GM12878 (cell line): ENCODE measurements at regions not wholly inside any gene's neighbourhood (a gene's known extent, or its start where the extent isn't known, plus 50 kb on each side); places are given as distances from the start of the nearest gene placed in this dataset.

Experiments used
- ESRRA ChIP-seq: IDR thresholded peaks from 2 replicates; pipeline ENCODE4 v1.6.1; 2012; ENCODE audit warnings: mild to moderate bottlenecking, low read length, improper control_type of control experiment
- MTA2 ChIP-seq: fragments of 450-650 bp; IDR thresholded peaks from 2 replicates; pipeline ENCODE4 v1.6.1; 2016; ENCODE audit warnings: low read depth, mild to moderate bottlenecking, moderate library complexity
- POLR2A ChIP-seq: IDR thresholded peaks from 2 replicates; pipeline ENCODE4 v1.6.1; 2011; ENCODE audit warnings: low read depth, mild to moderate bottlenecking, low read length
- POU2F2 ChIP-seq: IDR thresholded peaks from 3 replicates; pipeline ENCODE4 v1.6.1; 2011; ENCODE audit warnings: low read depth, mild to moderate bottlenecking, low read length, borderline replicate concordance
- RAD21 ChIP-seq: IDR thresholded peaks from 2 replicates; pipeline ENCODE4 v1.6.1; 2011; ENCODE audit warnings: mild to moderate bottlenecking, low read depth, low read length, moderate library complexity; ENCODE audit not compliant: insufficient read depth
- RB1 ChIP-seq: fragments of 450-650 bp; formaldehyde crosslinking; IDR thresholded peaks from 2 replicates; pipeline ENCODE4 v1.6.1; 2017; ENCODE audit warnings: mild to moderate bottlenecking, borderline replicate concordance
- SPI1 ChIP-seq: IDR thresholded peaks from 2 replicates; pipeline ENCODE4 v1.6.1; 2011; ENCODE audit warnings: low read depth, mild to moderate bottlenecking, low read length, moderate library complexity, borderline replicate concordance; ENCODE audit not compliant: insufficient read depth
- SUZ12 ChIP-seq: fragments of 200-600 bp; sonication (generic); IDR thresholded peaks from one replicate; pipeline ENCODE4 v1.6.1; 2018; ENCODE audit warnings: antibody characterized with exemption, mild to moderate bottlenecking; ENCODE audit not compliant: unreplicated experiment
- TF ChIP-seq, protein P1 (sequence below), 3 experiments: IDR thresholded peaks in 2 of 3; conservative IDR thresholded peaks in 1 of 3; 2 replicates each; pipeline ENCODE4 v1.5.1; 2011; ENCODE audit warnings: low read depth in 3 of 3, low read length in 3 of 3, mild to moderate bottlenecking in 3 of 3, control low read depth in 2 of 3, moderate library complexity in 2 of 3, inconsistent platforms in 1 of 3, mixed read lengths in 1 of 3; ENCODE audit not compliant: control insufficient read depth in 2 of 3, insufficient read depth in 1 of 3; ENCODE audit errors: extremely low read depth in 1 of 3
- TF ChIP-seq, protein P2 (sequence below): fragments of 450-650 bp; IDR thresholded peaks from 2 replicates; pipeline ENCODE4 v1.6.1; 2017; ENCODE audit warnings: mild to moderate bottlenecking, moderate library complexity

DNA sequence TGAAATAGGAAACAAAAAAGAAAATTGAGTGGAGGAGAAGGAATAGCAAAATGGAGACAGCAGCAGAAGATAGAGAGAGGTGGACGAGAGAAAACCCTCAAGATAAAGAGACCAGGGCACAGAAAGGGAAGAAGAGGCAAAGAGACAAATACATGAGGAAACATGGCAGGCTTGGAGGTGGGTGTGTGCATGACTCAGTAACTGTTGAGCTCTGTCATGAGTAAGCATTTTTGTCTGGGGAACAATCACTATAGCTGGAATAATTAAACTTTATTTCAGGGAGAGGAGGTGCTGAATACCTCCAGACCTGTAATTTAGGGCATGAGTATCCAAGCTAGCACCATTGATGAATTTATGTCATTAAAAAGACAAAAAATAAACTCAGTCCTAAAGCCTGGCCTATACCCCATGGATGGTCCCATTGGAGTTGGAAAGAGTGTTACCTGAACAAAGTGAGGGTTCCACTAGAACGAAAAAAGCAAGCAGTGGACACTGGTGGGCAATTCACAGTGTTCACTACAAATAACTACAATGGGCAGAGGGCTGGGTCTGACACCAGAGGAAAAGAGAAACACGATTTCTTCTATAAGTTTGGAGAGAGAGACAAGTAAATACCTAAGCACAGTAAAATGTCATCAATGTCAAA lies 145.5 kb downstream of the ADCYAP1 start:
- no peak for TF ChIP-seq MTA2
- TF ChIP-seq POU2F2, result no peak
- TF ChIP-seq POLR2A, result no peak
- no peak for TF ChIP-seq ESRRA
- TF ChIP-seq, protein P1, sequence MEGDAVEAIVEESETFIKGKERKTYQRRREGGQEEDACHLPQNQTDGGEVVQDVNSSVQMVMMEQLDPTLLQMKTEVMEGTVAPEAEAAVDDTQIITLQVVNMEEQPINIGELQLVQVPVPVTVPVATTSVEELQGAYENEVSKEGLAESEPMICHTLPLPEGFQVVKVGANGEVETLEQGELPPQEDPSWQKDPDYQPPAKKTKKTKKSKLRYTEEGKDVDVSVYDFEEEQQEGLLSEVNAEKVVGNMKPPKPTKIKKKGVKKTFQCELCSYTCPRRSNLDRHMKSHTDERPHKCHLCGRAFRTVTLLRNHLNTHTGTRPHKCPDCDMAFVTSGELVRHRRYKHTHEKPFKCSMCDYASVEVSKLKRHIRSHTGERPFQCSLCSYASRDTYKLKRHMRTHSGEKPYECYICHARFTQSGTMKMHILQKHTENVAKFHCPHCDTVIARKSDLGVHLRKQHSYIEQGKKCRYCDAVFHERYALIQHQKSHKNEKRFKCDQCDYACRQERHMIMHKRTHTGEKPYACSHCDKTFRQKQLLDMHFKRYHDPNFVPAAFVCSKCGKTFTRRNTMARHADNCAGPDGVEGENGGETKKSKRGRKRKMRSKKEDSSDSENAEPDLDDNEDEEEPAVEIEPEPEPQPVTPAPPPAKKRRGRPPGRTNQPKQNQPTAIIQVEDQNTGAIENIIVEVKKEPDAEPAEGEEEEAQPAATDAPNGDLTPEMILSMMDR (IDR thresholded peaks at IDR 0.05 in 2 of 3, conservative IDR thresholded peaks at IDR 0.05 in 1 of 3; ENCODE audit: control insufficient read depth in 2 of 3, extremely low read depth in 1 of 3, insufficient read depth in 1 of 3, low read depth in 3 of 3, low read length in 3 of 3), result no peak
- no peak for TF ChIP-seq RAD21
- TF ChIP-seq, protein P2, sequence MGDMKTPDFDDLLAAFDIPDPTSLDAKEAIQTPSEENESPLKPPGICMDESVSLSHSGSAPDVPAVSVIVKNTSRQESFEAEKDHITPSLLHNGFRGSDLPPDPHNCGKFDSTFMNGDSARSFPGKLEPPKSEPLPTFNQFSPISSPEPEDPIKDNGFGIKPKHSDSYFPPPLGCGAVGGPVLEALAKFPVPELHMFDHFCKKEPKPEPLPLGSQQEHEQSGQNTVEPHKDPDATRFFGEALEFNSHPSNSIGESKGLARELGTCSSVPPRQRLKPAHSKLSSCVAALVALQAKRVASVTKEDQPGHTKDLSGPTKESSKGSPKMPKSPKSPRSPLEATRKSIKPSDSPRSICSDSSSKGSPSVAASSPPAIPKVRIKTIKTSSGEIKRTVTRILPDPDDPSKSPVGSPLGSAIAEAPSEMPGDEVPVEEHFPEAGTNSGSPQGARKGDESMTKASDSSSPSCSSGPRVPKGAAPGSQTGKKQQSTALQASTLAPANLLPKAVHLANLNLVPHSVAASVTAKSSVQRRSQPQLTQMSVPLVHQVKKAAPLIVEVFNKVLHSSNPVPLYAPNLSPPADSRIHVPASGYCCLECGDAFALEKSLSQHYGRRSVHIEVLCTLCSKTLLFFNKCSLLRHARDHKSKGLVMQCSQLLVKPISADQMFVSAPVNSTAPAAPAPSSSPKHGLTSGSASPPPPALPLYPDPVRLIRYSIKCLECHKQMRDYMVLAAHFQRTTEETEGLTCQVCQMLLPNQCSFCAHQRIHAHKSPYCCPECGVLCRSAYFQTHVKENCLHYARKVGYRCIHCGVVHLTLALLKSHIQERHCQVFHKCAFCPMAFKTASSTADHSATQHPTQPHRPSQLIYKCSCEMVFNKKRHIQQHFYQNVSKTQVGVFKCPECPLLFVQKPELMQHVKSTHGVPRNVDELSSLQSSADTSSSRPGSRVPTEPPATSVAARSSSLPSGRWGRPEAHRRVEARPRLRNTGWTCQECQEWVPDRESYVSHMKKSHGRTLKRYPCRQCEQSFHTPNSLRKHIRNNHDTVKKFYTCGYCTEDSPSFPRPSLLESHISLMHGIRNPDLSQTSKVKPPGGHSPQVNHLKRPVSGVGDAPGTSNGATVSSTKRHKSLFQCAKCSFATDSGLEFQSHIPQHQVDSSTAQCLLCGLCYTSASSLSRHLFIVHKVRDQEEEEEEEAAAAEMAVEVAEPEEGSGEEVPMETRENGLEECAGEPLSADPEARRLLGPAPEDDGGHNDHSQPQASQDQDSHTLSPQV, result no peak
- TF ChIP-seq RB1, result no peak
- TF ChIP-seq SUZ12, result no peak
- no peak for TF ChIP-seq SPI1
